WTC11 (cell line): ENCODE measurements at regions not wholly inside any gene's neighbourhood (a gene's known extent, or its start where the extent isn't known, plus 50 kb on each side); places are given as distances from the start of the nearest gene placed in this dataset.

Experiments
- ATAC-seq: fragments of 200-7000 bp; cut with Tn5 transposase; 2 replicates; pipeline ENCODE4 v1.10.0; 2021; ENCODE audit warnings: mild to moderate bottlenecking, moderate library complexity
- CTCF ChIA-PET: fragments of 300-600 bp; sonication (Branson Sonifier 250); formaldehyde crosslinking; loops from one replicate; lab custom pipeline; 2021; ENCODE audit warnings: antibody characterized with exemption; lab: Charles Lee
- POLR2A ChIA-PET: fragments of 350-600 bp; sonication (Branson Sonifier 250); formaldehyde crosslinking; loops from one replicate; lab custom pipeline; 2021; ENCODE audit warnings: antibody characterized with exemption; lab: Charles Lee
- DNase-seq: peaks from one replicate; pipeline ENCODE4 v3.0.0; 2021; ENCODE audit warnings: low spot score
- H3K27ac Mint-ChIP-seq: 2 replicates; pipeline ENCODE4 v1.8.0; 2021; ENCODE audit warnings: mixed read lengths
- H3K27me3 Mint-ChIP-seq: 2 replicates; pipeline ENCODE4 v1.8.0; 2021; ENCODE audit warnings: low read depth, mild to moderate bottlenecking, moderate library complexity, mixed read lengths
- H3K36me3 Mint-ChIP-seq: 2 replicates; pipeline ENCODE4 v1.8.0; 2021; ENCODE audit warnings: mixed read lengths
- H3K4me1 Mint-ChIP-seq: 2 replicates; pipeline ENCODE4 v1.8.0; 2022; ENCODE audit warnings: mixed read lengths
- H3K4me3 Mint-ChIP-seq: 2 replicates; pipeline ENCODE4 v1.8.0; 2021; ENCODE audit warnings: mild to moderate bottlenecking, moderate library complexity, mixed read lengths
- H3K9me3 Mint-ChIP-seq: 2 replicates; pipeline ENCODE4 v1.8.0; 2021; ENCODE audit warnings: mixed read lengths
- CREM ChIP-seq: sonication (generic); formaldehyde crosslinking; IDR thresholded peaks from 2 replicates; pipeline ENCODE4 v1.8.1; 2022; ENCODE audit warnings: mild to moderate bottlenecking, missing genetic modification reagents, moderate library complexity
- ESRRA ChIP-seq: sonication (generic); formaldehyde crosslinking; IDR thresholded peaks from 2 replicates; pipeline ENCODE4 v1.8.1; 2022; ENCODE audit warnings: mild to moderate bottlenecking, missing genetic modification reagents, borderline replicate concordance
- FOXJ3 ChIP-seq: sonication (generic); formaldehyde crosslinking; IDR thresholded peaks from 2 replicates; pipeline ENCODE4 v1.9.0; 2021; ENCODE audit warnings: missing genetic modification reagents, mild to moderate bottlenecking, borderline replicate concordance
- JAZF1 ChIP-seq: fragments of 250-450 bp; sonication (Bioruptor Pico); IDR thresholded peaks from 2 replicates; pipeline ENCODE4 v1.9.0; 2021; ENCODE audit warnings: moderate library complexity, mild to moderate bottlenecking, inconsistent platforms
- NFE2L1 ChIP-seq: sonication (generic); formaldehyde crosslinking; IDR thresholded peaks from 2 replicates; pipeline ENCODE4 v1.8.1; 2023; ENCODE audit warnings: missing genetic modification reagents
- NFYB ChIP-seq: sonication (generic); formaldehyde crosslinking; conservative IDR thresholded peaks from 2 replicates; pipeline ENCODE4 v1.8.0; 2022; ENCODE audit warnings: low read depth, missing genetic modification reagents
- NR1H2 ChIP-seq: sonication (generic); formaldehyde crosslinking; IDR thresholded peaks from 2 replicates; pipeline ENCODE4 v1.9.0; 2021; ENCODE audit warnings: mild to moderate bottlenecking, moderate library complexity, missing genetic modification reagents
- NR3C1 ChIP-seq: sonication (generic); formaldehyde crosslinking; conservative IDR thresholded peaks from 2 replicates; pipeline ENCODE4 v1.8.1; 2023; ENCODE audit warnings: low read depth, mild to moderate bottlenecking, missing genetic modification reagents
- OVOL2 ChIP-seq: fragments of 250-450 bp; sonication (Bioruptor Pico); IDR thresholded peaks from 2 replicates; pipeline ENCODE4 v1.9.0; 2021; ENCODE audit warnings: mild to moderate bottlenecking, borderline replicate concordance
- TCF7 ChIP-seq: sonication (generic); formaldehyde crosslinking; IDR thresholded peaks from 2 replicates; pipeline ENCODE4 v1.8.0; 2022; ENCODE audit warnings: mild to moderate bottlenecking, low read depth, missing genetic modification reagents, moderate library complexity
- TEAD4 ChIP-seq: sonication (generic); formaldehyde crosslinking; IDR thresholded peaks from 2 replicates; pipeline ENCODE4 v1.8.0; 2022; ENCODE audit warnings: mild to moderate bottlenecking, missing genetic modification reagents
- ZBTB21 ChIP-seq: sonication (generic); formaldehyde crosslinking; IDR thresholded peaks from 2 replicates; pipeline ENCODE4 v1.8.1; 2023; ENCODE audit warnings: mild to moderate bottlenecking, missing genetic modification reagents, borderline replicate concordance
- ZNF138 ChIP-seq: sonication (generic); formaldehyde crosslinking; conservative IDR thresholded peaks from 2 replicates; pipeline ENCODE4 v1.8.1; 2022; ENCODE audit warnings: mild to moderate bottlenecking, moderate library complexity, missing genetic modification reagents
- ZNF219 ChIP-seq: sonication (generic); formaldehyde crosslinking; IDR thresholded peaks from 2 replicates; pipeline ENCODE4 v1.8.0; 2023; ENCODE audit warnings: missing genetic modification reagents, mild to moderate bottlenecking, borderline replicate concordance
- TF ChIP-seq, protein P1 (sequence below): fragments of 250-450 bp; sonication (Bioruptor Pico); IDR thresholded peaks from 2 replicates; pipeline ENCODE4 v1.9.0; 2021; ENCODE audit warnings: moderate library complexity, mild to moderate bottlenecking, inconsistent platforms, borderline replicate concordance
- TF ChIP-seq, protein P2 (sequence below): sonication (generic); formaldehyde crosslinking; IDR thresholded peaks from 2 replicates; pipeline ENCODE4 v1.8.1; 2023; ENCODE audit warnings: mild to moderate bottlenecking, missing genetic modification reagents, borderline replicate concordance
- TF ChIP-seq, protein P3 (sequence below): sonication (generic); formaldehyde crosslinking; conservative IDR thresholded peaks from 2 replicates; pipeline ENCODE4 v1.8.1; 2022; ENCODE audit warnings: mild to moderate bottlenecking, missing genetic modification reagents
- TF ChIP-seq, protein P4 (sequence below): fragments of 200-600 bp; IDR thresholded peaks from 2 replicates; pipeline ENCODE4 v1.8.0; 2022; ENCODE audit warnings: antibody characterized with exemption
- TF ChIP-seq, protein P5 (sequence below): sonication (generic); formaldehyde crosslinking; IDR thresholded peaks from 2 replicates; pipeline ENCODE4 v1.8.1; 2022; ENCODE audit warnings: low read depth, missing genetic modification reagents, borderline replicate concordance
- TF ChIP-seq, protein P6 (sequence below): fragments of 250-450 bp; sonication (Bioruptor Pico); IDR thresholded peaks from 2 replicates; pipeline ENCODE4 v1.8.0; 2021; ENCODE audit warnings: mild to moderate bottlenecking

DNA sequence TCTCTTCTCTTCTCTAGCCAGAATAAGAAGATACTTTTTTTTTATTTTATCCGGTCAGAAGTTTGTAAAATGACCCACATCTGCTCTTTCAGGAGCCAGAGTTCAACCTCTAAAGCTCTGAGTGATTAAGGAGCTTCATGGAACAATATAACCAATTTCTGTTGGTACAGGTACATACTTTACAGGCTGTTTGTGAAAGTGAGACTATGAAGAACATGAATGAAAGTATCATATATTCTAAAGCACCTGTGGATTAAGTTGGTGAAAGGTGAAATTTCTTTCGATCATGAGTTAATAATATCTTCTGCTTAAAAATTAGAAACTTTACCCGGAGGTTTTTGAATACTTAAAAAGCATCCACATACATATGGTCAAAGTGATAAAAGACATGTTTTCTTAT is 65.2 kb downstream of the DMRT2 start:
- Mint-ChIP-seq H3K36me3 (no peaks in the 10 kb centered on the region), H3K27me3 (no peaks in the 10 kb centered on the region), H3K27ac (no peak overlapping the region), H3K9me3 (peaks cover 1% of the 10 kb centered on the region; the same call in 1 of the 2 replicates), H3K4me1 (peaks cover 5% of the 10 kb centered on the region), H3K4me3 (no peak overlapping the region)
- ATAC-seq (no peak), DNase-seq (no peak)
- POLR2A ChIA-PET = no interaction called here
- TF ChIP-seq ESRRA (CRISPR knock-in tag) = no peak
- TF ChIP-seq NFE2L1 (CRISPR knock-in tag) = no peak
- TF ChIP-seq, protein P1, sequence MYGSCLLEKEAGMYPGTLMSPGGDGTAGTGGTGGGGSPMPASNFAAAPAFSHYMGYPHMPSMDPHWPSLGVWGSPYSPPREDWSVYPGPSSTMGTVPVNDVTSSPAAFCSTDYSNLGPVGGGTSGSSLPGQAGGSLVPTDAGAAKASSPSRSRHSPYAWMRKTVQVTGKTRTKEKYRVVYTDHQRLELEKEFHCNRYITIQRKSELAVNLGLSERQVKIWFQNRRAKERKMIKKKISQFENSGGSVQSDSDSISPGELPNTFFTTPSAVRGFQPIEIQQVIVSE (CRISPR knock-in tag) = no peak
- no peak for TF ChIP-seq TEAD4 (CRISPR knock-in tag)
- TF ChIP-seq NR3C1 (CRISPR knock-in tag) = no peak
- TF ChIP-seq, protein P2, sequence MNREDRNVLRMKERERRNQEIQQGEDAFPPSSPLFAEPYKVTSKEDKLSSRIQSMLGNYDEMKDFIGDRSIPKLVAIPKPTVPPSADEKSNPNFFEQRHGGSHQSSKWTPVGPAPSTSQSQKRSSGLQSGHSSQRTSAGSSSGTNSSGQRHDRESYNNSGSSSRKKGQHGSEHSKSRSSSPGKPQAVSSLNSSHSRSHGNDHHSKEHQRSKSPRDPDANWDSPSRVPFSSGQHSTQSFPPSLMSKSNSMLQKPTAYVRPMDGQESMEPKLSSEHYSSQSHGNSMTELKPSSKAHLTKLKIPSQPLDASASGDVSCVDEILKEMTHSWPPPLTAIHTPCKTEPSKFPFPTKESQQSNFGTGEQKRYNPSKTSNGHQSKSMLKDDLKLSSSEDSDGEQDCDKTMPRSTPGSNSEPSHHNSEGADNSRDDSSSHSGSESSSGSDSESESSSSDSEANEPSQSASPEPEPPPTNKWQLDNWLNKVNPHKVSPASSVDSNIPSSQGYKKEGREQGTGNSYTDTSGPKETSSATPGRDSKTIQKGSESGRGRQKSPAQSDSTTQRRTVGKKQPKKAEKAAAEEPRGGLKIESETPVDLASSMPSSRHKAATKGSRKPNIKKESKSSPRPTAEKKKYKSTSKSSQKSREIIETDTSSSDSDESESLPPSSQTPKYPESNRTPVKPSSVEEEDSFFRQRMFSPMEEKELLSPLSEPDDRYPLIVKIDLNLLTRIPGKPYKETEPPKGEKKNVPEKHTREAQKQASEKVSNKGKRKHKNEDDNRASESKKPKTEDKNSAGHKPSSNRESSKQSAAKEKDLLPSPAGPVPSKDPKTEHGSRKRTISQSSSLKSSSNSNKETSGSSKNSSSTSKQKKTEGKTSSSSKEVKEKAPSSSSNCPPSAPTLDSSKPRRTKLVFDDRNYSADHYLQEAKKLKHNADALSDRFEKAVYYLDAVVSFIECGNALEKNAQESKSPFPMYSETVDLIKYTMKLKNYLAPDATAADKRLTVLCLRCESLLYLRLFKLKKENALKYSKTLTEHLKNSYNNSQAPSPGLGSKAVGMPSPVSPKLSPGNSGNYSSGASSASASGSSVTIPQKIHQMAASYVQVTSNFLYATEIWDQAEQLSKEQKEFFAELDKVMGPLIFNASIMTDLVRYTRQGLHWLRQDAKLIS (CRISPR knock-in tag) = no peak
- TF ChIP-seq ZNF138 (CRISPR knock-in tag) = no peak
- no peak for TF ChIP-seq ZBTB21
- TF ChIP-seq ZNF219 (CRISPR knock-in tag) = no peak
- TF ChIP-seq NFYB = no peak
- TF ChIP-seq NR1H2 (CRISPR knock-in tag) = no peak
- no peak for TF ChIP-seq CREM (CRISPR knock-in tag)
- TF ChIP-seq FOXJ3 = no peak
- TF ChIP-seq, protein P3, sequence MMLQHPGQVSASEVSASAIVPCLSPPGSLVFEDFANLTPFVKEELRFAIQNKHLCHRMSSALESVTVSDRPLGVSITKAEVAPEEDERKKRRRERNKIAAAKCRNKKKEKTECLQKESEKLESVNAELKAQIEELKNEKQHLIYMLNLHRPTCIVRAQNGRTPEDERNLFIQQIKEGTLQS (CRISPR knock-in tag) = no peak
- TF ChIP-seq, protein P4, sequence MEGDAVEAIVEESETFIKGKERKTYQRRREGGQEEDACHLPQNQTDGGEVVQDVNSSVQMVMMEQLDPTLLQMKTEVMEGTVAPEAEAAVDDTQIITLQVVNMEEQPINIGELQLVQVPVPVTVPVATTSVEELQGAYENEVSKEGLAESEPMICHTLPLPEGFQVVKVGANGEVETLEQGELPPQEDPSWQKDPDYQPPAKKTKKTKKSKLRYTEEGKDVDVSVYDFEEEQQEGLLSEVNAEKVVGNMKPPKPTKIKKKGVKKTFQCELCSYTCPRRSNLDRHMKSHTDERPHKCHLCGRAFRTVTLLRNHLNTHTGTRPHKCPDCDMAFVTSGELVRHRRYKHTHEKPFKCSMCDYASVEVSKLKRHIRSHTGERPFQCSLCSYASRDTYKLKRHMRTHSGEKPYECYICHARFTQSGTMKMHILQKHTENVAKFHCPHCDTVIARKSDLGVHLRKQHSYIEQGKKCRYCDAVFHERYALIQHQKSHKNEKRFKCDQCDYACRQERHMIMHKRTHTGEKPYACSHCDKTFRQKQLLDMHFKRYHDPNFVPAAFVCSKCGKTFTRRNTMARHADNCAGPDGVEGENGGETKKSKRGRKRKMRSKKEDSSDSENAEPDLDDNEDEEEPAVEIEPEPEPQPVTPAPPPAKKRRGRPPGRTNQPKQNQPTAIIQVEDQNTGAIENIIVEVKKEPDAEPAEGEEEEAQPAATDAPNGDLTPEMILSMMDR = no peak
- no peak for TF ChIP-seq TCF7 (CRISPR knock-in tag)
- TF ChIP-seq OVOL2 = no peak
- TF ChIP-seq JAZF1 (CRISPR knock-in tag) = no peak
- TF ChIP-seq, protein P5, sequence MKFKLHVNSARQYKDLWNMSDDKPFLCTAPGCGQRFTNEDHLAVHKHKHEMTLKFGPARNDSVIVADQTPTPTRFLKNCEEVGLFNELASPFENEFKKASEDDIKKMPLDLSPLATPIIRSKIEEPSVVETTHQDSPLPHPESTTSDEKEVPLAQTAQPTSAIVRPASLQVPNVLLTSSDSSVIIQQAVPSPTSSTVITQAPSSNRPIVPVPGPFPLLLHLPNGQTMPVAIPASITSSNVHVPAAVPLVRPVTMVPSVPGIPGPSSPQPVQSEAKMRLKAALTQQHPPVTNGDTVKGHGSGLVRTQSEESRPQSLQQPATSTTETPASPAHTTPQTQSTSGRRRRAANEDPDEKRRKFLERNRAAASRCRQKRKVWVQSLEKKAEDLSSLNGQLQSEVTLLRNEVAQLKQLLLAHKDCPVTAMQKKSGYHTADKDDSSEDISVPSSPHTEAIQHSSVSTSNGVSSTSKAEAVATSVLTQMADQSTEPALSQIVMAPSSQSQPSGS (CRISPR knock-in tag) = no peak
- TF ChIP-seq, protein P6, sequence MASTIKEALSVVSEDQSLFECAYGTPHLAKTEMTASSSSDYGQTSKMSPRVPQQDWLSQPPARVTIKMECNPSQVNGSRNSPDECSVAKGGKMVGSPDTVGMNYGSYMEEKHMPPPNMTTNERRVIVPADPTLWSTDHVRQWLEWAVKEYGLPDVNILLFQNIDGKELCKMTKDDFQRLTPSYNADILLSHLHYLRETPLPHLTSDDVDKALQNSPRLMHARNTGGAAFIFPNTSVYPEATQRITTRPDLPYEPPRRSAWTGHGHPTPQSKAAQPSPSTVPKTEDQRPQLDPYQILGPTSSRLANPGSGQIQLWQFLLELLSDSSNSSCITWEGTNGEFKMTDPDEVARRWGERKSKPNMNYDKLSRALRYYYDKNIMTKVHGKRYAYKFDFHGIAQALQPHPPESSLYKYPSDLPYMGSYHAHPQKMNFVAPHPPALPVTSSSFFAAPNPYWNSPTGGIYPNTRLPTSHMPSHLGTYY = no peak
- CTCF ChIA-PET = interaction anchor here (1.9 kb wide), 1 partner anchor 106 kb away, joined by 6 read pairs; no protein-coding TSS in a partner anchor
